A549 (cell line): ENCODE measurements at regions not wholly inside any gene's neighbourhood (a gene's known extent, or its start where the extent isn't known, plus 50 kb on each side); places are given as distances from the start of the nearest gene placed in this dataset.

Experiments used
- ATAC-seq, 2 experiments: fragments of 200-7000 bp in 1 of 2; fragments of >200 bp in 1 of 2; cut with Nextera tagmentation in 1 of 2; cut with Tn5 transposase in 1 of 2; 3 replicates each; pipeline versions ENCODE4 v1.8.0 to v1.9.1; 2018 to 2020; ENCODE audit warnings: mild to moderate bottlenecking in 1 of 2, moderate library complexity in 1 of 2
- CTCF ChIA-PET: fragments of 300-600 bp; sonication (Branson Sonifier 250); formaldehyde crosslinking; extraction: SDS; loops from one replicate; lab custom pipeline; 2021; ENCODE audit warnings: antibody characterized with exemption, inconsistent platforms; lab: Yijun Ruan, JAX
- POLR2A ChIA-PET: fragments of 350-600 bp; formaldehyde crosslinking; extraction: SDS; loops from one replicate; lab custom pipeline; 2021; ENCODE audit warnings: antibody characterized with exemption, inconsistent platforms; lab: Yijun Ruan, JAX
- DNase-seq, 2 experiments: peaks; one replicate each; pipeline versions ENCODE4 v3.0.0 to v3.0.0-alpha.2; 2011 to 2016; ENCODE audit warnings: low read depth in 1 of 2, low spot score in 1 of 2
- FAIRE-seq: peaks from 2 replicates; lab custom pipeline; 2011; peaks lifted over from hg19 to GRCh38; lab: Jason Lieb, UNC
- H3K27ac ChIP-seq, 2 experiments: fragments of >200 bp; sonication (Bioruptor Twin); formaldehyde crosslinking; 3 replicates each; pipeline ENCODE4 v1.5.1; 2016 to 2017
- H3K4me1 ChIP-seq: fragments of >200 bp; sonication (Bioruptor Twin); formaldehyde crosslinking; 3 replicates; pipeline ENCODE4 v1.6.1; 2016
- H3K4me2 ChIP-seq: fragments of >200 bp; sonication (Bioruptor Twin); formaldehyde crosslinking; 3 replicates; pipeline ENCODE4 v1.6.1; 2016
- H3K4me3 ChIP-seq: fragments of >200 bp; sonication (Bioruptor Twin); formaldehyde crosslinking; 3 replicates; pipeline ENCODE4 v1.5.1; 2016
- H3K9me3 ChIP-seq: fragments of >200 bp; sonication (Bioruptor Twin); formaldehyde crosslinking; 3 replicates; pipeline ENCODE4 v1.6.1; 2016
- BHLHE40 ChIP-seq: IDR thresholded peaks from 2 replicates; pipeline ENCODE4 v1.6.1; 2012; ENCODE audit warnings: low read depth, low read length, inconsistent platforms
- CEBPB ChIP-seq, 2 experiments: fragments of >200 bp in 1 of 2; sonication (Bioruptor Twin) in 1 of 2; formaldehyde crosslinking in 1 of 2; IDR thresholded peaks; 2 replicates each; pipeline ENCODE4 v1.6.1; 2012 to 2016
- EHF ChIP-seq: fragments of 250-450 bp; sonication (Bioruptor Pico); IDR thresholded peaks from 2 replicates; pipeline ENCODE4 v1.5.0; 2020; ENCODE audit warnings: mild to moderate bottlenecking
- EHMT2 ChIP-seq: fragments of 200-600 bp; sonication (generic); IDR thresholded peaks from 2 replicates; pipeline ENCODE4 v1.6.1; 2016; ENCODE audit warnings: antibody characterized with exemption, low read depth, mild to moderate bottlenecking, moderate library complexity
- ESRRA ChIP-seq: fragments of 150-350 bp; IDR thresholded peaks from 2 replicates; pipeline ENCODE4 v1.6.1; 2014; ENCODE audit warnings: mild to moderate bottlenecking, low read length, borderline replicate concordance
- GATA3 ChIP-seq: IDR thresholded peaks from 2 replicates; pipeline ENCODE4 v1.6.1; 2012; ENCODE audit warnings: borderline replicate concordance
- HOXA7 ChIP-seq: fragments of 250-450 bp; sonication (Bioruptor Pico); IDR thresholded peaks from 2 replicates; pipeline ENCODE4 v1.5.0; 2020; ENCODE audit warnings: mild to moderate bottlenecking, moderate library complexity
- HOXB13 ChIP-seq: fragments of 250-450 bp; sonication (Bioruptor Pico); IDR thresholded peaks from 2 replicates; pipeline ENCODE4 v1.5.0; 2020; ENCODE audit warnings: low read depth, mild to moderate bottlenecking, moderate library complexity
- JUN ChIP-seq, 2 experiments: fragments of >200 bp; sonication (Bioruptor Twin); formaldehyde crosslinking; IDR thresholded peaks; 2 replicates in 1 of 2; 3 replicates in 1 of 2; pipeline ENCODE4 v1.6.1; 2016 to 2017
- KDM1A ChIP-seq: fragments of 200-600 bp; sonication (generic); IDR thresholded peaks from 2 replicates; pipeline ENCODE4 v1.6.1; 2016; ENCODE audit warnings: low read depth, mild to moderate bottlenecking
- MAFK ChIP-seq: fragments of 450-650 bp; IDR thresholded peaks from 2 replicates; pipeline ENCODE4 v1.6.1; 2014; ENCODE audit not compliant: partially characterized antibody
- MAZ ChIP-seq: fragments of 150-350 bp; IDR thresholded peaks from 2 replicates; pipeline ENCODE4 v1.6.1; 2014; ENCODE audit warnings: antibody characterized with exemption, low read depth, low read length, borderline replicate concordance
- MYC ChIP-seq: IDR thresholded peaks from 2 replicates; pipeline ENCODE4 v1.6.1; 2012; ENCODE audit warnings: mild to moderate bottlenecking, inconsistent platforms, low read length, improper control_type of control experiment, borderline replicate concordance
- NFE2L2 ChIP-seq: fragments of 150-350 bp; conservative IDR thresholded peaks from 2 replicates; pipeline ENCODE4 v1.6.1; 2014; ENCODE audit warnings: low read length
- NPAS2 ChIP-seq: fragments of 250-450 bp; sonication (Bioruptor Pico); IDR thresholded peaks from 2 replicates; pipeline ENCODE4 v1.8.0; 2022; ENCODE audit warnings: mild to moderate bottlenecking, moderate library complexity, borderline replicate concordance
- PHF8 ChIP-seq: fragments of 200-600 bp; sonication (generic); IDR thresholded peaks from 2 replicates; pipeline ENCODE4 v1.6.1; 2016; ENCODE audit warnings: low read depth, mild to moderate bottlenecking, antibody characterized with exemption, moderate library complexity, borderline replicate concordance
- POLR2A ChIP-seq: IDR thresholded peaks from 2 replicates; pipeline ENCODE4 v1.6.1; 2012; ENCODE audit warnings: mild to moderate bottlenecking, low read length
- RAD21 ChIP-seq, 2 experiments: fragments of >200 bp in 1 of 2; sonication (Bioruptor Twin) in 1 of 2; formaldehyde crosslinking in 1 of 2; IDR thresholded peaks in 1 of 2; conservative IDR thresholded peaks in 1 of 2; 2 replicates in 1 of 2; 3 replicates in 1 of 2; pipeline ENCODE4 v1.6.1; 2012 to 2018; ENCODE audit warnings: inconsistent platforms in 1 of 2
- RCOR1 ChIP-seq: fragments of 150-350 bp; IDR thresholded peaks from 2 replicates; pipeline ENCODE4 v1.6.1; 2014; ENCODE audit warnings: antibody characterized with exemption, low read length, low read depth
- SMC3 ChIP-seq: fragments of >200 bp; sonication (Bioruptor Twin); formaldehyde crosslinking; IDR thresholded peaks from 3 replicates; pipeline ENCODE4 v1.6.1; 2018; ENCODE audit warnings: inconsistent platforms
- TP53 ChIP-seq: fragments of 250-450 bp; sonication (Bioruptor Pico); IDR thresholded peaks from 2 replicates; pipeline ENCODE4 v1.5.0; 2021; ENCODE audit warnings: mild to moderate bottlenecking, moderate library complexity
- WGBS: methylation state at CpG from one replicate; pipeline ENCODE4 v1.1.6; 2017; ENCODE audit errors: missing lambda C conversion rate; 5-methylcytosine and 5-hydroxymethylcytosine counted together
- TF ChIP-seq, protein P1 (sequence below): fragments of 250-450 bp; sonication (Bioruptor Pico); IDR thresholded peaks from 2 replicates; pipeline ENCODE4 v1.5.0; 2020; ENCODE audit warnings: low read depth, mild to moderate bottlenecking, moderate library complexity
- TF ChIP-seq, protein P2 (sequence below): fragments of >200 bp; sonication (Bioruptor Twin); formaldehyde crosslinking; IDR thresholded peaks from 2 replicates; pipeline ENCODE4 v1.6.1; 2016
- TF ChIP-seq, protein P3 (sequence below): fragments of 250-450 bp; sonication (Bioruptor Pico); IDR thresholded peaks from 2 replicates; pipeline ENCODE4 v1.5.0; 2021; ENCODE audit warnings: mild to moderate bottlenecking, moderate library complexity, borderline replicate concordance
- TF ChIP-seq, protein P4 (sequence below): fragments of >200 bp; sonication (Bioruptor Twin); formaldehyde crosslinking; IDR thresholded peaks from 3 replicates; pipeline ENCODE4 v1.6.1; 2016
- TF ChIP-seq, protein P5 (sequence below): fragments of 450-650 bp; IDR thresholded peaks from 2 replicates; pipeline ENCODE4 v1.6.1; 2014; ENCODE audit warnings: antibody characterized with exemption

DNA sequence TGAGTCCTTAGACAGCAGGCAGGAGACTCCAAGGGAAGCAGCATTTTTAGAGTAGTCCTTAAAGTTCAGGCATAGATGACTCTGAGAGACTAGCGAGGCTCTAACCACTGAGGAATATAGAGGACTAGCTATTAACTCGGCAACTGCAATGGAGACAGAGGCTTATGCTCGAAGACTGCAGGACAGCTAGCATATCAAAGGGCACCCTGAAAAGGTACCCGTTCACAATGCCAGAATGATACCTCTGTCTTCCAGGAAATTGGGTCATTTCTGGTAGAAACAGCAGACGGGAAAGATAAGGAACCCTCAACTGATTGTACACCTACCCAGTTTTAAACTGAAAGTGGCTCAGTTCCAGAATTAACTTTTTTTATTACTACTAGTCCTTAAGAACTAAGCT is 1204.0 kb upstream of the ZEB2 start:
- ChIA-PET POLR2A (no interaction called here), CTCF (no interaction called here)
- Histone ChIP-seq H3K4me1 (no peaks in the 10 kb centered on the region), H3K4me2 (no peak overlapping the region), H3K27ac (no peak overlapping the region), H3K4me3 (no peak overlapping the region), H3K9me3 (no peaks in the 10 kb centered on the region)
- ATAC-seq (no peak), DNase-seq (no peak), FAIRE-seq (no peak)
- TF ChIP-seq, protein P1, sequence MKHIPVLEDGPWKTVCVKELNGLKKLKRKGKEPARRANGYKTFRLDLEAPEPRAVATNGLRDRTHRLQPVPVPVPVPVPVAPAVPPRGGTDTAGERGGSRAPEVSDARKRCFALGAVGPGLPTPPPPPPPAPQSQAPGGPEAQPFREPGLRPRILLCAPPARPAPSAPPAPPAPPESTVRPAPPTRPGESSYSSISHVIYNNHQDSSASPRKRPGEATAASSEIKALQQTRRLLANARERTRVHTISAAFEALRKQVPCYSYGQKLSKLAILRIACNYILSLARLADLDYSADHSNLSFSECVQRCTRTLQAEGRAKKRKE: no peak
- TF ChIP-seq EHMT2: no peak
- TF ChIP-seq, protein P2, sequence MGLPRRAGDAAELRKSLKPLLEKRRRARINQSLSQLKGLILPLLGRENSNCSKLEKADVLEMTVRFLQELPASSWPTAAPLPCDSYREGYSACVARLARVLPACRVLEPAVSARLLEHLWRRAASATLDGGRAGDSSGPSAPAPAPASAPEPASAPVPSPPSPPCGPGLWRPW: no peak
- no peak for TF ChIP-seq POLR2A
- TF ChIP-seq MYC: no peak
- no peak for TF ChIP-seq PHF8
- no peak for TF ChIP-seq KDM1A
- no peak for TF ChIP-seq MAFK
- TF ChIP-seq SMC3: no peak
- TF ChIP-seq, protein P3, sequence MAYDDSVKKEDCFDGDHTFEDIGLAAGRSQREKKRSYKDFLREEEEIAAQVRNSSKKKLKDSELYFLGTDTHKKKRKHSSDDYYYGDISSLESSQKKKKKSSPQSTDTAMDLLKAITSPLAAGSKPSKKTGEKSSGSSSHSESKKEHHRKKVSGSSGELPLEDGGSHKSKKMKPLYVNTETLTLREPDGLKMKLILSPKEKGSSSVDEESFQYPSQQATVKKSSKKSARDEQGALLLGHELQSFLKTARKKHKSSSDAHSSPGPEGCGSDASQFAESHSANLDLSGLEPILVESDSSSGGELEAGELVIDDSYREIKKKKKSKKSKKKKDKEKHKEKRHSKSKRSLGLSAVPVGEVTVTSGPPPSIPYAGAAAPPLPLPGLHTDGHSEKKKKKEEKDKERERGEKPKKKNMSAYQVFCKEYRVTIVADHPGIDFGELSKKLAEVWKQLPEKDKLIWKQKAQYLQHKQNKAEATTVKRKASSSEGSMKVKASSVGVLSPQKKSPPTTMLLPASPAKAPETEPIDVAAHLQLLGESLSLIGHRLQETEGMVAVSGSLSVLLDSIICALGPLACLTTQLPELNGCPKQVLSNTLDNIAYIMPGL (CRISPR knock-in tag): no peak
- no peak for TF ChIP-seq ESRRA
- no peak for TF ChIP-seq HOXA7 (CRISPR knock-in tag)
- TF ChIP-seq, protein P4, sequence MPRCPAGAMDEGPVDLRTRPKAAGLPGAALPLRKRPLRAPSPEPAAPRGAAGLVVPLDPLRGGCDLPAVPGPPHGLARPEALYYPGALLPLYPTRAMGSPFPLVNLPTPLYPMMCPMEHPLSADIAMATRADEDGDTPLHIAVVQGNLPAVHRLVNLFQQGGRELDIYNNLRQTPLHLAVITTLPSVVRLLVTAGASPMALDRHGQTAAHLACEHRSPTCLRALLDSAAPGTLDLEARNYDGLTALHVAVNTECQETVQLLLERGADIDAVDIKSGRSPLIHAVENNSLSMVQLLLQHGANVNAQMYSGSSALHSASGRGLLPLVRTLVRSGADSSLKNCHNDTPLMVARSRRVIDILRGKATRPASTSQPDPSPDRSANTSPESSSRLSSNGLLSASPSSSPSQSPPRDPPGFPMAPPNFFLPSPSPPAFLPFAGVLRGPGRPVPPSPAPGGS: no peak
- no peak for TF ChIP-seq MAZ
- TF ChIP-seq BHLHE40: no peak
- TF ChIP-seq, protein P5, sequence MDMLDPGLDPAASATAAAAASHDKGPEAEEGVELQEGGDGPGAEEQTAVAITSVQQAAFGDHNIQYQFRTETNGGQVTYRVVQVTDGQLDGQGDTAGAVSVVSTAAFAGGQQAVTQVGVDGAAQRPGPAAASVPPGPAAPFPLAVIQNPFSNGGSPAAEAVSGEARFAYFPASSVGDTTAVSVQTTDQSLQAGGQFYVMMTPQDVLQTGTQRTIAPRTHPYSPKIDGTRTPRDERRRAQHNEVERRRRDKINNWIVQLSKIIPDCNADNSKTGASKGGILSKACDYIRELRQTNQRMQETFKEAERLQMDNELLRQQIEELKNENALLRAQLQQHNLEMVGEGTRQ: no peak
- TF ChIP-seq JUN (IDR thresholded peaks at IDR 0.05): no peak
- TF ChIP-seq TP53 (CRISPR knock-in tag): no peak
- no peak for TF ChIP-seq NPAS2
- TF ChIP-seq EHF (CRISPR knock-in tag): no peak
- 56% methylated on average over 5 of the region's 5 CpGs for WGBS

DNA sequence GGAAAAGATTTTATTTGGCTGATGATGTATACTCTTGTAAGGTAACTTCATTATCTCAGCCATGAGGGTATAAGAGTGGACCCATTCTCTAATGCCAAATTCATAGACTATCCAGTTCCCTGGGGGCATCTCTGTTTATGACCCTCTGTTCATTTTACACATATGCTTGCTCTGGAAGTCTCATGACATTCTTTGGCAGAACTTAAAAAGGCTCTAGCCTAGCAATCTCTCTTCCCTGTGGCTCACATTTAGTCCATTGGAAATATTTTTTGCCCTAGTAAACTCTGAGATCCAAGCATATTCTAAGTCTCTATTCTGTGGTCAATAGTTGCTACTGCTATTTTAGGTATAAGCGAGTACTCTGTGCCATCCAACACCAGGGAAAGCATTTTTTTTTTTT is 1201.8 kb upstream of the ZEB2 start:
- ChIA-PET CTCF (no interaction called here), POLR2A (no interaction called here)
- DNase-seq (no peak), ATAC-seq (no peak), FAIRE-seq (no peak)
- H3K9me3 ChIP-seq: no peaks in the 10 kb centered on the region
- H3K4me1 ChIP-seq: no peaks in the 10 kb centered on the region
- TF ChIP-seq, protein P4: no peak
- TF ChIP-seq CEBPB (IDR thresholded peaks at IDR 0.05): no peak
- no peak for TF ChIP-seq RCOR1
- no peak for TF ChIP-seq RAD21 (conservative IDR thresholded peaks at IDR 0.05 in 1 of 2, IDR thresholded peaks at IDR 0.05 in 1 of 2)
- TF ChIP-seq MAFK: no peak
- no peak for TF ChIP-seq NFE2L2
- no peak for TF ChIP-seq HOXB13
- no peak for TF ChIP-seq GATA3
- H3K4me3 ChIP-seq: no peak overlapping the region
- 75% methylated on average over 1 of the region's 1 CpG for WGBS
- no peak overlapping the region for H3K4me2 ChIP-seq
- H3K27ac ChIP-seq: no peak overlapping the region
